Endothelial cell of umbilical vein (primary cell): ENCODE measurements at regions not wholly inside any gene's neighbourhood (a gene's known extent, or its start where the extent isn't known, plus 50 kb on each side); places are given as distances from the start of the nearest gene placed in this dataset.

ENCODE experiments used
- BruUV-seq: library from RNA; stranded (reverse); fragments of 400-500 nt; replicated peaks from 2 replicates; lab custom pipeline; 2021; lab: Mats Ljungman, UMichigan
- CTCF ChIA-PET: fragments of 300-600, 350-600 bp; sonication (Branson Sonifier 250); formaldehyde crosslinking; loops from one replicate; lab custom pipeline; 2021; ENCODE audit warnings: antibody characterized with exemption, inconsistent platforms; lab: Charles Lee
- POLR2A ChIA-PET: fragments of 300-600, 350-600 bp; sonication (Branson Sonifier 250); formaldehyde crosslinking; loops from one replicate; lab custom pipeline; 2021; ENCODE audit warnings: antibody characterized with exemption, inconsistent platforms; lab: Charles Lee
- DNase-seq: peaks from one replicate; pipeline ENCODE4 v3.0.0-alpha.2; 2011; ENCODE audit warnings: low read depth, low spot score
- FAIRE-seq: peaks from 2 replicates; lab custom pipeline; 2011; peaks lifted over from hg19 to GRCh38; lab: Jason Lieb, UNC
- H2AFZ ChIP-seq: 2 replicates; pipeline ENCODE4 v1.6.0; 2012; ENCODE audit warnings: low read depth, low read length, control low read depth, inconsistent platforms
- H3K27ac ChIP-seq: 2 replicates; pipeline ENCODE4 v1.5.1; 2011; ENCODE audit warnings: low read depth, mild to moderate bottlenecking, control low read depth, low read length, moderate library complexity; ENCODE audit not compliant: insufficient read depth
- H3K27me3 ChIP-seq, 2 experiments: 2 replicates each; pipeline versions ENCODE4 v1.6.0 to v1.6.1; 2011; ENCODE audit warnings: low read length in 2 of 2, mixed read lengths in 1 of 2; ENCODE audit not compliant: control insufficient read depth in 2 of 2, insufficient read depth in 2 of 2
- H3K36me3 ChIP-seq, 2 experiments: 2 replicates in 1 of 2; 3 replicates in 1 of 2; pipeline ENCODE4 v1.5.1; 2011; ENCODE audit warnings: low read length in 2 of 2, mild to moderate bottlenecking in 1 of 2, moderate library complexity in 1 of 2; ENCODE audit not compliant: control insufficient read depth in 2 of 2, insufficient read depth in 2 of 2; ENCODE audit errors: extremely low read depth in 1 of 2
- H3K4me1 ChIP-seq: 3 replicates; pipeline ENCODE4 v1.5.1; 2011; ENCODE audit warnings: mild to moderate bottlenecking, low read length; ENCODE audit not compliant: control insufficient read depth, insufficient read depth; ENCODE audit errors: extremely low read depth
- H3K4me2 ChIP-seq: 2 replicates; pipeline ENCODE4 v1.6.1; 2011; ENCODE audit warnings: low read length, control low read depth, mixed read lengths; ENCODE audit not compliant: insufficient read depth
- H3K4me3 ChIP-seq, 3 experiments: fragments of 200-600 bp in 1 of 3; sonication (generic), shearing (Covaris generic) in 1 of 3; replicated peaks in 1 of 3; 2 replicates each; pipeline ENCODE4 v1.5.1; 2011 to 2016; ENCODE audit warnings: control low read depth in 3 of 3, low read length in 3 of 3, mild to moderate bottlenecking in 2 of 3, inconsistent platforms in 1 of 3, low read depth in 1 of 3, moderate library complexity in 1 of 3; ENCODE audit not compliant: insufficient read depth in 1 of 3
- H3K79me2 ChIP-seq: 2 replicates; pipeline ENCODE4 v1.6.0; 2012; ENCODE audit warnings: low read length, inconsistent platforms; ENCODE audit not compliant: control insufficient read depth, insufficient read depth
- H3K9ac ChIP-seq: replicated peaks from 2 replicates; pipeline ENCODE3; 2011; ENCODE audit warnings: low read length, control low read depth; ENCODE audit not compliant: insufficient read depth; ENCODE audit errors: extremely low read depth
- H3K9me1 ChIP-seq: replicated peaks from 3 replicates; pipeline ENCODE4 v1.6.0; 2011; ENCODE audit warnings: mild to moderate bottlenecking, low read length; ENCODE audit not compliant: control insufficient read depth, insufficient read depth; ENCODE audit errors: extremely low read depth
- H3K9me3 ChIP-seq: replicated peaks from 2 replicates; pipeline ENCODE4 v1.5.1; 2012; ENCODE audit warnings: low read length, inconsistent platforms; ENCODE audit not compliant: control insufficient read depth, insufficient read depth
- H4K20me1 ChIP-seq: replicated peaks from 2 replicates; pipeline ENCODE3; 2011; ENCODE audit warnings: mild to moderate bottlenecking, low read length; ENCODE audit not compliant: control insufficient read depth, insufficient read depth; ENCODE audit errors: extremely low read depth
- CTCF ChIP-seq, 2 donors: IDR thresholded peaks; 1 replicate in 1 of 2; 2 replicates in 1 of 2; pipeline ENCODE4 v1.5.1; 2011; ENCODE audit warnings: low read length in 2 of 2, mild to moderate bottlenecking in 2 of 2, moderate library complexity in 2 of 2, control low read depth in 1 of 2, inconsistent platforms in 1 of 2, low read depth in 1 of 2; ENCODE audit not compliant: insufficient read depth in 1 of 2; ENCODE audit errors: extremely low read depth in 1 of 2
- EZH2 ChIP-seq: IDR thresholded peaks from 2 replicates; pipeline ENCODE4 v1.6.1; 2012; ENCODE audit warnings: borderline replicate concordance, low read depth, mild to moderate bottlenecking, moderate library complexity, low read length, inconsistent platforms; ENCODE audit not compliant: severe bottlenecking
- FOS ChIP-seq: IDR thresholded peaks from 2 replicates; pipeline ENCODE4 v1.6.1; 2011; ENCODE audit warnings: mild to moderate bottlenecking, low read length, moderate library complexity, borderline replicate concordance; ENCODE audit not compliant: insufficient read depth
- GATA2 ChIP-seq: IDR thresholded peaks from 2 replicates; pipeline ENCODE4 v1.7.0; 2011; ENCODE audit warnings: low read depth, mild to moderate bottlenecking, moderate library complexity, mixed read lengths, low read length; ENCODE audit not compliant: insufficient read length, insufficient read depth
- JUN ChIP-seq: IDR thresholded peaks from 2 replicates; pipeline ENCODE4 v1.6.1; 2011; ENCODE audit warnings: borderline replicate concordance, low read depth; ENCODE audit not compliant: insufficient read length, insufficient read depth
- MAX ChIP-seq: IDR thresholded peaks from 2 replicates; pipeline ENCODE4 v1.6.1; 2011; ENCODE audit not compliant: insufficient read depth, insufficient read length
- MYC ChIP-seq: IDR thresholded peaks from one replicate; pipeline ENCODE4 v1.6.1; 2011; ENCODE audit warnings: mild to moderate bottlenecking, low read depth, low read length
- POLR2A ChIP-seq: IDR thresholded peaks from 2 replicates; pipeline ENCODE4 v1.6.1; 2012; ENCODE audit warnings: low read depth, mild to moderate bottlenecking, control low read depth, low read length
- POLR2AphosphoS5 ChIP-seq: IDR thresholded peaks from 2 replicates; pipeline ENCODE4 v1.6.1; 2012; ENCODE audit warnings: low read depth, mild to moderate bottlenecking, control low read depth, low read length, moderate library complexity; ENCODE audit not compliant: insufficient read depth
- dilution Hi-C: fragments of 300-500 bp; cut with MboI; formaldehyde crosslinking; loops from one replicate; pipeline ENCODE4 v1.15.0; 2019; ENCODE audit warnings: low sequenced_read_pairs; ENCODE audit not compliant: extremely low pct_ligation_motif_present
- intact Hi-C: fragments of 100-400 bp; cut with micrococcal nuclease; formaldehyde crosslinking; loops from one replicate; pipeline ENCODE4 v1.10.0; 2022

GRCh38 chr3:44060164-44060563, 181.5 kb upstream of the TOPAZ1 start:
- no peaks in the 10 kb centered on the region for H3K9me1 ChIP-seq
- no peaks in the 10 kb centered on the region for H3K4me1 ChIP-seq
- H3K9me3 ChIP-seq, result no peaks in the 10 kb centered on the region
- no peak overlapping the region for H2AFZ ChIP-seq
- DNase-seq (no peak), FAIRE-seq (no peak)
- ChIA-PET POLR2A (no interaction called here), CTCF (no interaction called here)
- intact Hi-C loops (no loop called here), dilution Hi-C loops (no loop called here)
- H3K36me3 ChIP-seq, result no peaks in the 10 kb centered on the region
- H3K9ac ChIP-seq, result no peak overlapping the region
- peaks cover 1 to 2% of the 10 kb centered on the region in 2 experiments for H3K27me3 ChIP-seq
- no peaks in the 10 kb centered on the region for H4K20me1 ChIP-seq
- BruUV-seq, result no TSS peak
- no peak for TF ChIP-seq FOS
- no peak for TF ChIP-seq MYC
- no peak for TF ChIP-seq EZH2
- no peak for TF ChIP-seq GATA2
- TF ChIP-seq POLR2A, result no peak
- no peak for TF ChIP-seq JUN
- no peak for TF ChIP-seq MAX
- TF ChIP-seq POLR2AphosphoS5, result no peak
- no peak for TF ChIP-seq CTCF (IDR thresholded peaks at IDR 0.05; ENCODE audit: extremely low read depth in 1 of 2, insufficient read depth in 1 of 2, low read depth in 1 of 2, low read length in 2 of 2)
- H3K4me2 ChIP-seq, result no peak overlapping the region
- no peaks in the 10 kb centered on the region for H3K79me2 ChIP-seq
- no peak overlapping the region for H3K4me3 ChIP-seq
- H3K27ac ChIP-seq, result no peak overlapping the region
